MCF 10A (cell line): ENCODE measurements at regions not wholly inside any gene's neighbourhood (a gene's known extent, or its start where the extent isn't known, plus 50 kb on each side); places are given as distances from the start of the nearest gene placed in this dataset.

Experiments used
- BruUV-seq: library from RNA; stranded (reverse); fragments of 400-500 nt; replicated peaks from 2 replicates; lab custom pipeline; 2021; lab: Mats Ljungman, UMichigan
- CTCF ChIA-PET: fragments of 300-600 bp; sonication (Branson Sonifier 250); formaldehyde crosslinking; extraction: SDS; loops from one replicate; lab custom pipeline; 2021; ENCODE audit warnings: antibody characterized with exemption, inconsistent platforms; lab: Yijun Ruan, JAX
- POLR2A ChIA-PET: fragments of 300-600, 350-650 bp; sonication (Branson Sonifier 250); formaldehyde crosslinking; extraction: SDS; loops from one replicate; lab custom pipeline; 2020; ENCODE audit warnings: antibody characterized with exemption, inconsistent platforms; lab: Yijun Ruan, JAX
- DNase-seq: peaks from one replicate; pipeline ENCODE4 v3.0.0-alpha.2; 2018; ENCODE audit not compliant: unreplicated experiment
- H3K27ac Mint-ChIP-seq: one replicate; pipeline ENCODE4 v1.8.0; 2022; ENCODE audit warnings: mild to moderate bottlenecking, low read depth, mixed read lengths; ENCODE audit not compliant: unreplicated experiment
- H3K27me3 Mint-ChIP-seq: one replicate; pipeline ENCODE4 v1.8.0; 2022; ENCODE audit warnings: mixed read lengths; ENCODE audit not compliant: insufficient read depth, unreplicated experiment
- H3K36me3 Mint-ChIP-seq: one replicate; pipeline ENCODE4 v1.8.0; 2022; ENCODE audit warnings: mild to moderate bottlenecking, moderate library complexity, mixed read lengths; ENCODE audit not compliant: insufficient read depth, unreplicated experiment
- H3K4me1 Mint-ChIP-seq: one replicate; pipeline ENCODE4 v1.8.0; 2022; ENCODE audit warnings: mixed read lengths; ENCODE audit not compliant: insufficient read depth, unreplicated experiment
- H3K4me3 Mint-ChIP-seq: one replicate; pipeline ENCODE4 v1.8.0; 2022; ENCODE audit warnings: mild to moderate bottlenecking, moderate library complexity, mixed read lengths; ENCODE audit not compliant: unreplicated experiment
- H3K9me3 Mint-ChIP-seq: one replicate; pipeline ENCODE4 v1.8.0; 2022; ENCODE audit warnings: mixed read lengths; ENCODE audit not compliant: unreplicated experiment
- CTCF ChIP-seq: fragments of 200-600 bp; IDR thresholded peaks from one replicate; pipeline ENCODE4 v1.8.0; 2022; ENCODE audit warnings: antibody characterized with exemption, mild to moderate bottlenecking; ENCODE audit not compliant: unreplicated experiment
- intact Hi-C: fragments of 100-400 bp; cut with micrococcal nuclease; formaldehyde crosslinking; loops from 2 replicates; pipeline ENCODE4 v1.14.1; 2022

- BruUV-seq: no TSS peak
- H3K36me3 Mint-ChIP-seq: no peaks in the 10 kb centered on the region
- H3K4me1 Mint-ChIP-seq: peaks cover 9% of the 10 kb centered on the region
- CTCF ChIA-PET: interaction anchor here (0.6 to 1.8 kb wide), 29 partner anchors 10 to 1753 kb away, joined by 3 to 8 read pairs (median 3); no protein-coding TSS in a partner anchor
- H3K27ac Mint-ChIP-seq: no peak overlapping the region
- intact Hi-C loops: loop anchor here (5.0 kb wide), 3 partner anchors 116 to 416 kb away; no protein-coding TSS in a partner anchor
- peak; percentile 54 for TF ChIP-seq CTCF
- peaks cover 8% of the 10 kb centered on the region for H3K9me3 Mint-ChIP-seq
- H3K27me3 Mint-ChIP-seq: no peaks in the 10 kb centered on the region
- H3K4me3 Mint-ChIP-seq: peak overlapping the region; percentile 38
- DNase-seq: peak; percentile 22
- POLR2A ChIA-PET: interaction anchor here (1.2 to 1.4 kb wide), 2 partner anchors 22 to 117 kb away, joined by 4 to 10 read pairs; no protein-coding TSS in a partner anchor
These were observed 471.9 kb downstream of the MTRR start for GRCh38 chr5:8340739-8341344.

- peaks cover 9% of the 10 kb centered on the region for H3K4me1 Mint-ChIP-seq
- H3K9me3 Mint-ChIP-seq: peaks cover 8% of the 10 kb centered on the region
- no peaks in the 10 kb centered on the region for H3K27me3 Mint-ChIP-seq
- intact Hi-C loops: loop anchor here (5.0 kb wide), 3 partner anchors 116 to 416 kb away; no protein-coding TSS in a partner anchor
- H3K4me3 Mint-ChIP-seq: no peak overlapping the region
- no peaks in the 10 kb centered on the region for H3K36me3 Mint-ChIP-seq
- BruUV-seq: no TSS peak
- ChIA-PET POLR2A (interaction anchor here (1.4 kb wide), 1 partner anchor 116 kb away, joined by 10 read pairs; no protein-coding TSS in a partner anchor), CTCF (interaction anchor here (0.6 to 1.8 kb wide), 23 partner anchors 11 to 1752 kb away, joined by 3 to 8 read pairs (median 3); no protein-coding TSS in a partner anchor)
- DNase-seq: no peak
- no peak for TF ChIP-seq CTCF
- H3K27ac Mint-ChIP-seq: no peak overlapping the region
These were observed 472.5 kb downstream of the MTRR start for GRCh38 chr5:8341406-8341805.

GRCh38 chr5:8347984-8348383, 479.0 kb downstream of the MTRR start:
- DNase-seq: no peak
- no peak overlapping the region for H3K27ac Mint-ChIP-seq
- ChIA-PET POLR2A (no interaction called here), CTCF (interaction anchor here (0.7 kb wide), 1 partner anchor 822 kb away, joined by 3 read pairs; no protein-coding TSS in a partner anchor)
- H3K27me3 Mint-ChIP-seq: no peaks in the 10 kb centered on the region
- intact Hi-C loops: no loop called here
- H3K36me3 Mint-ChIP-seq: no peaks in the 10 kb centered on the region
- BruUV-seq: no TSS peak
- no peak overlapping the region for H3K4me3 Mint-ChIP-seq
- no peaks in the 10 kb centered on the region for H3K4me1 Mint-ChIP-seq
- TF ChIP-seq CTCF: no peak
- H3K9me3 Mint-ChIP-seq: peaks cover 8% of the 10 kb centered on the region

- H3K27ac Mint-ChIP-seq: no peak overlapping the region
- ChIA-PET CTCF (no interaction called here), POLR2A (no interaction called here)
- H3K27me3 Mint-ChIP-seq: no peaks in the 10 kb centered on the region
- no TSS peak for BruUV-seq
- no peak overlapping the region for H3K4me3 Mint-ChIP-seq
- intact Hi-C loops: no loop called here
- DNase-seq: no peak
- H3K36me3 Mint-ChIP-seq: no peaks in the 10 kb centered on the region
- peaks cover 8% of the 10 kb centered on the region for H3K9me3 Mint-ChIP-seq
- no peak for TF ChIP-seq CTCF
- H3K4me1 Mint-ChIP-seq: no peaks in the 10 kb centered on the region
These were observed 480.9 kb downstream of the MTRR start for GRCh38 chr5:8349855-8350254.
